HG02678 (cell line): ENCODE measurements at regions not wholly inside any gene's neighbourhood (a gene's known extent, or its start where the extent isn't known, plus 50 kb on each side); places are given as distances from the start of the nearest gene placed in this dataset.
A peak's percentile ranks its signal among the peaks of the same experiment; 100 is the strongest.

Experiments
- ATAC-seq: cut with Tn5 transposase; IDR thresholded peaks from one replicate; pipeline ENCODE4 v1.9.1; 2021; ENCODE audit warnings: mild to moderate bottlenecking, moderate library complexity; ENCODE audit not compliant: unreplicated experiment

GRCh38 chr22:22098457-22099193 lies 116.0 kb upstream of the TOP3B start:
- peak; percentile 36 for ATAC-seq

DNA sequence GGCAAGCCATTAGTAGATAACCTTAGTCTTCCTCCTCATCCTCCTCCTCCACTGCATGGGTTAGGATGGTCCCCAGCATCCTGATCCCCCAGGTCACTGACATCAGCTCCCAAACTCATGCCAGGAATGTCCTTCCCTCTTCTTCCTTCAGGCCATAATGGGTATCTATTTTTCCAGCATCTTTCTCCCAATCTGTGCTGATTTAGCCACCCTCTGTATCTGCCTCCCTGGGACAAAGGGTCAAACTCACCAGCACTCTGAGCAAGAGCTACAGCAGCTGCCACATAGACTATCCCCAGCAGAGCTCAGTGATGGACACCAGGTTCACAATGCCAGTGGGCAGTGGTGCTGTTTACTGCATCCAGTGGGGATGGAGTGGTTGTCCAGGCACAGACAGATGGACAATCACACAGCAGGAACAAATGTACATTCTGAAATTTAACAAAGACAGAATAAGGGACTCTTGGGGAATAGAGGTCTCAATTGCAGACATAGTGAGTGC lies 115.2 kb upstream of the TOP3B start:
- ATAC-seq, result no peak

DNA sequence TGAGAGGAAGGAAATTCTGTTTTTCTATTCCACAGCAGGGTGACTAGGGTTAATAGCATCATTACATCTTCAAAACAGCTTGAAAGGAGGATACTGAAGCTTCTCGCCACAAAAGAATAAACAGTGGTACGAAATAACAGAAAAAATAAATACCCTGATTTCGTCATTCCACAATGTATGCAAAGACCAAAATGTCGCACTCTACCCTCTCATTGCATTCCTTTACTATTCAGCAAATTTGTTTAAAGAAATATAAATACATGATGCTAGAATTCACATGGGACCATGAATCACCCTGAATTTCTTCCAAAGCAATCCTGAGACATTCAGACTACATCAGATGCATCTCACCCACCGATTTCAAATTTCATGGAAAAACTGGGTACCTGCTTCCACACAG lies 112.3 kb upstream of the TOP3B start:
- no peak for ATAC-seq

DNA sequence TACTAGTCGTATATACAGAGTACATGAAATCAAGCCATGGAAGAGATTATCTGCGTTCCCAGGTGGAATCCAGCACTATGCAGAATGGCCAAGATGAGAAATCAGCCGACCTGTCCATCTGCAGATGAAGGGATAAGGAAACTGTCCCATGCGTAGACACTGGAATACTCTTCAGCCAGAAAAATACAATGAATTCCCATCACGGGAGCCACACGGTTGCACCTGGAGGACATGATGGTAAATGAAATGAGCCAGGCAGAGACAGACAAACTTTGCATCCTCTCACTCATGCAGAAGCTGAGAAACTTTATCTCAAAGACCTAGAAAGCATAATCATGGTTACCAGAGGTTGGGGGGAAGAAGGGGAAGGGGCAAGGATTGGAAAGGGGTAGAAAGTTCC lies 111.9 kb upstream of the TOP3B start:
- ATAC-seq, result no peak

- no peak for ATAC-seq
Observed at GRCh38 chr22:22093743-22094142, 111.2 kb upstream of the TOP3B start.

- ATAC-seq, result no peak
Observed at GRCh38 chr22:22092974-22093373, 110.4 kb upstream of the TOP3B start.

DNA sequence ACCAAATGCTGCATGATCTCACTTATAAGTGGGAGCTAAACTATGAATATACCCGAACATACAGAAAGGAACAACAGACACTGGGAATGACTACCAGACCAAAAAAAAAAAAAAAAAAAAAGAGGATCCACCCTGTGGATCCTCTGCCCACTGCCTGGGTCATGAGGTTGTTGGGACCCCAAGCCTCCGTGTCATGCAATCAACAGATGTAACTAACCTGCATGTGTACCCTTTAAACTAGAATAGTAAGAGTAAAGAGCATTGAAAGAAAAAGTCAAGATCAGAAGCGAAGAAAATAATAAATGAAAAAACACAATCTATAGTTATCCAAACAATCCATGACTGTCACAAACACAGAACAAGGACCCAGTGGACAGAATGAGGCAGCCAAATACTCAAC lies 109.5 kb upstream of the TOP3B start:
- ATAC-seq, result no peak

GRCh38 chr22:22091400-22091878 lies 108.9 kb upstream of the TOP3B start:
- ATAC-seq, result no peak

DNA sequence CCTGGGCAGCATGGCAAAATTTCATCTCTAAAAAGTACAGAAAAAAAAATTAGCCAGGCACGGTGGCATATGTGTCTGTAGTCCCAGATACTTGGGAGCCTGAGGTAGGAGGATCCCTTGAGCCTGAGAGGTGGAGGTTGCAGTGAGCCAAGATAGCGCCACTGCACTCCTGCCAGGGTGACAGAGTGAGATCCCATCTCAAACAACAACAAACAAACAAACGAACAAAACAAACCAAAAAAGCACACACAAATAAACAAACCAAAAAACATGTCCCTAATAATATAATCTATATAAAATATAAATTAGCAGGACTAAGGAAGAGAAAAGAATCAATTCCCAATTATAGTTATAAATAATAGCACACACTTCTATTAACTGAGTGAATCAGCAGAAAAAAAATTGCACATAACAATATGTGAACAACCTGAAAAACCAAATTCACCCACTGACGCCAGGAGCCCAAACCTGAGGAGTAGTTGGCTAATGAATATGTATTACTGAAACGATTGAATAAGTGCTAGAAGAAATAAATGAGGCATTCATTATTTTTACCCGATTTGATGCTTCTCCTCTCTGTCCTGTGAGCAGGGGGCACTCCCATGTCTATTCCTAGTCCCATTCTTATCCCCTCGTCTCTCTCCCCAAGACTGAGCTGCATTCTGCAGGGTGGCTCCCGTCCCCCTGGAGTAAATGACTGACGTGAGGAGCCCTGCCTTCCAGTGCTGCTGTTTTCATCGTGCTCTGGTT lies 108.2 kb upstream of the TOP3B start:
- no peak for ATAC-seq

DNA sequence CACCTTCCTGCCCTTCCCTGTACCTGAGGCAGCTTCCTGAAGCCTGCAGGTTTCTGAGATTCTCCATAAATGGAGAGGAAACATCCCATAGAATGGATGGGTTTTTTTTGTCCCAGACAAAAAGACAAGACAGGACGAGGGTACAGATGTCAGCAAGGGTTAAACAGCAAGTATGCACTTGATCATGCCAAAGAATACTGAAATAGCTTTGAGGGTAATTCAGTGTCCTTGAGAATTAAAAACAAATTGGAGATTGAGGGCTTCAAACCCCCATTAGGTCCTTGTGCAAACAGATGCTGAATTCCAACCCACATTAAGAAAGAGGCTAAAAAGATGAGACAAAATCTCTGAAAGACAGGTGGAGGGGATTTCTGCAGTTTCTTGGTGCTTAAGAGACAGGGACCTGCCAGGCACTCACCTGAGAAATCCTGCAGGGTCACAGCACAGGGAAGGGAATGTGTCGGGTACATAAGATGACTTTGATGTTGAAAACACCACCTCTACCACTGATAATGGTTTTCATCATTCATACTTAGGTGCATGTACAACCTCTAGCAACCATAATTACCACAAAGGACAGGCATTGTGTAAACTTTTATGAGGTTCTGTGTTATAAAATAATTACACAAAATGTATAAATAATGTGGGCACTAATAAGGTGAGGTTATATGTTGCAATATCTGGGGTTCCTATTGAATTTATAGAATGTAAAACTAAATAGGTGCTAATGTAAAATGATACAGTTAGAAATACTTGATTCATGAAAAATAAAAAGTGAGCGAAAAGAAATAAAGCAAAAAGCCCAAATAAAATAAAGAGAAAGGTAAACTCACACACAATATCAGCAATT lies 107.1 kb upstream of the TOP3B start:
- ATAC-seq, result no peak

GRCh38 chr22:22088658-22089458 lies 106.3 kb upstream of the TOP3B start:
- no peak for ATAC-seq

GRCh38 chr22:22087854-22088657 lies 105.5 kb upstream of the TOP3B start:
- ATAC-seq, result no peak

- ATAC-seq, result no peak
Observed at GRCh38 chr22:22086501-22087158, 104.0 kb upstream of the TOP3B start.

- ATAC-seq, result no peak
Observed at GRCh38 chr22:22085702-22086500, 103.3 kb upstream of the TOP3B start.

- ATAC-seq, result no peak
Observed at GRCh38 chr22:22084089-22084711, 101.6 kb upstream of the TOP3B start.

GRCh38 chr22:22082960-22083359 lies 100.4 kb upstream of the TOP3B start:
- ATAC-seq, result no peak

- no peak for ATAC-seq
Observed at GRCh38 chr22:22082229-22082835, 99.7 kb upstream of the TOP3B start.
